ENCODE measurements at regions not wholly inside any gene's neighbourhood (a gene's known extent, or its start where the extent isn't known, plus 50 kb on each side); places are given as distances from the start of the nearest gene placed in this dataset.

DNA sequence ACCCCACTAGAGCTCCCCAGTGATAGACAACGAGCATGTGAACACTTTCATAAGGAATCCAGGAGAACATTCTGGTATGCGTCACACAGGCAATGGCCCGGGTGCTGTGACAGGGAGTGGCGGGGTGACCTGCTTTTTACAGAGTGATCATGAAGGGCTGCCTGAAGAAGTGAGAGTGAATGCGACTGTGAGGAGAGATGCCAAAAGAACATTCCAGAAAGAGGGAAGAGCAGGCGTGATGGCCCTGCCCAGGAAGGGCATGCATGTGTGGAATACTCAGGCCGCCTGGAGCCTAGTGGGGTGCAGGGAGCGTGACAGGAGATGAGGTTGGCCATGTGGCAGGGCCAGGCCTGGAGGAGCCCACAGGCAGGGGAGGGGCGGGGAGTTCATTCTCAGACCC is 53.8 kb downstream of the FZD10 start:
- no peak for DNase-seq (ENCODE audit: extremely low spot score)
- TF ChIP-seq HDGF (IDR thresholded peaks at IDR 0.05; ENCODE audit: borderline replicate concordance), result no peak
- no peak for TF ChIP-seq CTBP1 (IDR thresholded peaks at IDR 0.05; ENCODE audit: borderline replicate concordance)
- no peak for TF ChIP-seq ZNF384 (IDR thresholded peaks at IDR 0.05)
- no peak for TF ChIP-seq TARDBP (IDR thresholded peaks at IDR 0.05)
- TF ChIP-seq ELF4 (IDR thresholded peaks at IDR 0.05), result no peak
- no peak for TF ChIP-seq LEF1 (IDR thresholded peaks at IDR 0.05; ENCODE audit: borderline replicate concordance)
- no peak for TF ChIP-seq BHLHE40 (IDR thresholded peaks at IDR 0.05; ENCODE audit: borderline replicate concordance)
- TF ChIP-seq NFRKB (IDR thresholded peaks at IDR 0.05), result no peak
- TF ChIP-seq SP1 (IDR thresholded peaks at IDR 0.05), result no peak
- TF ChIP-seq SUZ12 (IDR thresholded peaks at IDR 0.05), result no peak
- no peak for TF ChIP-seq FOXA1 (IDR thresholded peaks at IDR 0.05)
- no peak for TF ChIP-seq L3MBTL2 (conservative IDR thresholded peaks at IDR 0.05)
- TF ChIP-seq FOXK2 (IDR thresholded peaks at IDR 0.05), result no peak
- TF ChIP-seq, protein P1, sequence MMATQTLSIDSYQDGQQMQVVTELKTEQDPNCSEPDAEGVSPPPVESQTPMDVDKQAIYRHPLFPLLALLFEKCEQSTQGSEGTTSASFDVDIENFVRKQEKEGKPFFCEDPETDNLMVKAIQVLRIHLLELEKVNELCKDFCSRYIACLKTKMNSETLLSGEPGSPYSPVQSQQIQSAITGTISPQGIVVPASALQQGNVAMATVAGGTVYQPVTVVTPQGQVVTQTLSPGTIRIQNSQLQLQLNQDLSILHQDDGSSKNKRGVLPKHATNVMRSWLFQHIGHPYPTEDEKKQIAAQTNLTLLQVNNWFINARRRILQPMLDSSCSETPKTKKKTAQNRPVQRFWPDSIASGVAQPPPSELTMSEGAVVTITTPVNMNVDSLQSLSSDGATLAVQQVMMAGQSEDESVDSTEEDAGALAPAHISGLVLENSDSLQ (IDR thresholded peaks at IDR 0.05), result no peak
- no peak for TF ChIP-seq ARNT (IDR thresholded peaks at IDR 0.05)
- CTCF ChIA-PET, result no interaction called here
- POLR2A ChIA-PET, result no interaction called here

DNA sequence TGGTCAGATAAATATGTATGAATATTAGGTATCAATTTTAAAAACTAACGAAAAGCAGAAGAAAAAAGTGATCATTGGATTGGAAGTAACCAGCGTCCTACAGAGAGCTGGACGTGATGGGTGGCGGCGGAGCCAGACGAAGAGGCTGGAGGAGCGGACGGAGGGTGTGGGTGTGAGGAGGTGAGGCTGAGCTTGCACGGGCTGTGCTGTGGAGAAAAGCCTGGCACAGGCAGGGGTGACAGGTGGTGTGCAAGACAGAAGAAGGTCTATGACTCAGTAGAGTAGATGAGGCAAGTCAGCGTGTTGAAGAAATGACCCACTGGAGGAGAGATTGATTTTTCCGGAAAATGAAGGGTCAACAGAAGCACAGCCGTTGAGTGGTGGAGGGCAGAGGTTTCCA is 56.4 kb downstream of the FZD10 start:
- no peak for DNase-seq (ENCODE audit: extremely low spot score)
- no peak for TF ChIP-seq SP1 (IDR thresholded peaks at IDR 0.05)
- TF ChIP-seq FOXA1 (IDR thresholded peaks at IDR 0.05), result no peak
- TF ChIP-seq HDGF (IDR thresholded peaks at IDR 0.05; ENCODE audit: borderline replicate concordance), result no peak
- no peak for TF ChIP-seq BHLHE40 (IDR thresholded peaks at IDR 0.05; ENCODE audit: borderline replicate concordance)
- no peak for TF ChIP-seq NFRKB (IDR thresholded peaks at IDR 0.05)
- TF ChIP-seq SUZ12 (IDR thresholded peaks at IDR 0.05), result no peak
- TF ChIP-seq ELF4 (IDR thresholded peaks at IDR 0.05), result no peak
- TF ChIP-seq ZNF384 (IDR thresholded peaks at IDR 0.05), result no peak
- no peak for TF ChIP-seq LEF1 (IDR thresholded peaks at IDR 0.05; ENCODE audit: borderline replicate concordance)
- TF ChIP-seq, protein P1 (IDR thresholded peaks at IDR 0.05), result no peak
- no peak for TF ChIP-seq ARNT (IDR thresholded peaks at IDR 0.05)
- no peak for TF ChIP-seq TARDBP (IDR thresholded peaks at IDR 0.05)
- TF ChIP-seq FOXK2 (IDR thresholded peaks at IDR 0.05), result no peak
- TF ChIP-seq CTBP1 (IDR thresholded peaks at IDR 0.05; ENCODE audit: borderline replicate concordance), result no peak
- TF ChIP-seq FOXM1 (IDR thresholded peaks at IDR 0.05; ENCODE audit: borderline replicate concordance), result no peak
- no peak for TF ChIP-seq L3MBTL2 (conservative IDR thresholded peaks at IDR 0.05)
- POLR2A ChIA-PET, result no interaction called here
- CTCF ChIA-PET, result no interaction called here

DNA sequence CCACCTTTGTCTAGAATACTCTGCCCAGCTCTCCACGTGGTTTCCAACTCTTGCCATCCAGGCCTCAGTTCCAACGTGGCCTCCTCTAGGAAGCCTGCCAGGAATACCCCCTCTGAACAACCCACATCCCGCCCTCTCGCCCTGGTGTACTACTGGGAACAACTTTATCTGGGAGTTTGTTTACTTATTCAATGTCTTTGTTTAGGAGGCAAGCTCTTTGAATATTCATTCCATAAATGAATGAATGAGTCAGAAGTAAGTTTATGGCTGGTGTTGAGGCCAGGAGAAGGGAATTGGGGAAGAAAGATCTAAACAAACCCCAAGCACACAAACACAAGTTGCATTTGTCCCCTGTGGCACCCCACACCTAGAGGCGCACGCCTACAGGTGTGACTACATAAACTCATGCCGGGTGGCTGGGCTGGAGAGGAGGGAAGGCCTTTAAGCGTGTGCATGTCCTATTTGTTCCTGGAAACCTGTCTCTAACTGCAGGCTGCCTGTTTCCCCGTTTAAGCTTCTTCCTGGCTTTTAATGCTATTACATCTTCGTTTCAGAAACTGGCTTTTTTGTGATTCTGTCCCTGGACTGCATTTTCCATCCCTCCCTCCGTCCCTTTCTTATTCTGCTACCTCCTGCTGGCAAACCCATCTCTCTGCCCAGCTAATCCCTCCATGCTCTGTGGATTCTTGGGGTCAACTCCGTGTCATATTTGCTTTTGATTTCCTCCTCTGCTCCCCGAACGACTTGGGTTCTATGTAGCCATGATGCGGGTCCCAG is 57.9 kb downstream of the FZD10 start:
- no peak for DNase-seq (ENCODE audit: extremely low spot score)
- ChIA-PET POLR2A (no interaction called here), CTCF (no interaction called here)
- TF ChIP-seq NFRKB (IDR thresholded peaks at IDR 0.05) (no peak), FOXM1 (IDR thresholded peaks at IDR 0.05; ENCODE audit: borderline replicate concordance) (no peak), L3MBTL2 (conservative IDR thresholded peaks at IDR 0.05) (no peak), FOXA1 (IDR thresholded peaks at IDR 0.05) (no peak), ZNF384 (IDR thresholded peaks at IDR 0.05) (no peak), SUZ12 (IDR thresholded peaks at IDR 0.05) (no peak), SP1 (IDR thresholded peaks at IDR 0.05) (no peak), CTBP1 (IDR thresholded peaks at IDR 0.05; ENCODE audit: borderline replicate concordance) (no peak), HDGF (IDR thresholded peaks at IDR 0.05; ENCODE audit: borderline replicate concordance) (no peak)

DNA sequence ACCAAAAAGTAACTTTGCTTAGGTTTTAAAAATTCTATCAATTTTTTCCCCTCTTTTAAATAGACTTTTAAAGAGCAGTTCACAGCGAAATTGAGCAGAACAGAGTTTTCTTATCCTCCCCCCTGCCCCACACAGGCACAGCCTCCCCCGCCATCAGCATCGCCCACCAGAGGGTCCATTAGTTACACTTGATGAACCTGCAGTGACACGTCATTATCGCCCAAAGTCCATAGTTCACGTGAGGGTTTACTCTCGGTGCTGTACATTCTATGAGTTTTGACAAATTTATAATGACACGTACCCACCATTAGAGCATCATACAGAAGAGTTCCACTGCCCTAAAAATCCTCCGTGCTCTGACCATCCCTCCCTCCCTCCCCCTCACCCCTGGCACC is 58.4 kb downstream of the FZD10 start:
- ChIA-PET CTCF (no interaction called here), POLR2A (no interaction called here)
- no peak for DNase-seq (ENCODE audit: extremely low spot score)
- TF ChIP-seq, protein P1 (IDR thresholded peaks at IDR 0.05), result no peak
- TF ChIP-seq FOXM1 (IDR thresholded peaks at IDR 0.05; ENCODE audit: borderline replicate concordance) (no peak), FOXA1 (IDR thresholded peaks at IDR 0.05) (no peak), LEF1 (IDR thresholded peaks at IDR 0.05; ENCODE audit: borderline replicate concordance) (no peak), ZNF384 (IDR thresholded peaks at IDR 0.05) (no peak), ARNT (IDR thresholded peaks at IDR 0.05) (no peak)

DNA sequence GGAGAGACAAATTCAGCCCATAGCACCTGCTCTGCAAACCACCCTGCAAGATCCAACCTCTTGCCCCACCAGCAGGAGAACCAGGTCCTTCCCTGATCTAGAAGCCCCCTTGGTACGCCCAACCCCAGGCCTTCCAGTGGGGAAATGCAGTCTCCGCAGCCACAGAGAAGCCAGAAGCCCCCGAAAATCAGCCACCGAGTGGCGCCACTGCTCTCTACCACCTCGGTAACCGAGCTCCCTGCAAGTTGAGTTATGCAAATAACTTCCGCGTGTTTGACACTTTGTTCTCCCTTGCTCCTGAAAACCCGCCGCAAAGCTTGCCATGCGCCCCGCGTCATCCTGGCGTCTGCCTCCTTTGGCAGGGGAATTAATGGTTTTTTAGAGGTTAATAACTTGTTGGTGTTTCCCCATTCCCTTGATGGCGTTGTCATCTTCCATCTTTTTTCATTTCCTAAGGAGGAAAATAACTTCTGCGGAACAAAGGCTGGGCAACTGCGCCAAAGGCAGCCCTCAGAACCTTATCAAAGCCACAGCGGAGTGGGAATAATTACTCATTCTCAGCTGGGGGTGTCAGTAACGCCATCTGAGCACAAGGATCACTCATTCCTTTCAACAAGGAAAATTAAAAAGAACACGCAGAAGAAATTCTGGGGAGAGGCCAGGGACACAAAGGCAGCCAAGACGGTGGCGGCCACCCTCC is 60.4 kb downstream of the FZD10 start:
- POLR2A ChIA-PET, result no interaction called here

DNA sequence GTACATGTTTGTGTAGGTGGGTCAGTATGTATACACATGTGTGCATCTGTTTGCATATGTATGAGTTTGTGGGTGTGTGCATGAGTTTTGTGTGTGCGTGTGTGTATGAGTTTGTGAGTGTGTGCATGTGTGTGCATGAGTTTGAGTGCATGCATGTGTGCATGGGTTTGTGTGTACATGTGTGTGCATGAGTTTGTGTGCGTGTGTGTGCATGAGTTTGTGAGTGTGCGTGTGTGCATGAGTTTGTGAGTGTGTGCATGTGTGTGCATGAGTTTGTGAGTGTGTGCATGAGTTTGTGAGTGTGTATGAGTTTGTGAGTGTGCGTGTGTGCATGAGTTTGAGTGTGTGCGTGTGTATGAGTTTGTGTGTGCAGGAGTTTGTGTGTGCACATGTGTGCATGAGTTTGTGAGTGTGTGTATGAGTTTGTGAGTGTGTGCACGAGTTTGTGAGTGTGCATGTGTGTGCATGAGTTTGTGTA is 61.5 kb downstream of the FZD10 start:
- no peak for DNase-seq (ENCODE audit: extremely low spot score)
- TF ChIP-seq FOXK2 (IDR thresholded peaks at IDR 0.05) (no peak), ARNT (IDR thresholded peaks at IDR 0.05) (no peak), L3MBTL2 (conservative IDR thresholded peaks at IDR 0.05) (no peak), NFRKB (IDR thresholded peaks at IDR 0.05) (no peak)
- TF ChIP-seq, protein P1 (IDR thresholded peaks at IDR 0.05), result no peak
- ChIA-PET CTCF (no interaction called here), POLR2A (no interaction called here)

More for the DNA sequence above, 60.4 kb downstream of the FZD10 start:
- no peak for DNase-seq (ENCODE audit: extremely low spot score)
- no peak for TF ChIP-seq CTBP1 (IDR thresholded peaks at IDR 0.05; ENCODE audit: borderline replicate concordance)
- no peak for TF ChIP-seq FOXM1 (IDR thresholded peaks at IDR 0.05; ENCODE audit: borderline replicate concordance)
- TF ChIP-seq SP1 (IDR thresholded peaks at IDR 0.05), result no peak
- TF ChIP-seq HDGF (IDR thresholded peaks at IDR 0.05; ENCODE audit: borderline replicate concordance), result no peak
- TF ChIP-seq BHLHE40 (IDR thresholded peaks at IDR 0.05; ENCODE audit: borderline replicate concordance), result no peak
- TF ChIP-seq FOXK2 (IDR thresholded peaks at IDR 0.05), result no peak
- CTCF ChIA-PET, result no interaction called here
